SU-DHL-6 (cell line): ENCODE measurements at regions not wholly inside any gene's neighbourhood (a gene's known extent, or its start where the extent isn't known, plus 50 kb on each side); places are given as distances from the start of the nearest gene placed in this dataset.

ENCODE experiments used
- H2AFZ ChIP-seq: fragments of 200-600 bp; sonication (generic); 2 replicates; pipeline ENCODE4 v1.6.1; 2014; ENCODE audit warnings: low read depth, mild to moderate bottlenecking, moderate library complexity, mixed read lengths, antibody characterized with exemption, low read length; ENCODE audit not compliant: severe bottlenecking
- H3F3A ChIP-seq: fragments of 200-600 bp; shearing (Covaris generic); 2 replicates; pipeline ENCODE4 v1.6.0; 2016; ENCODE audit warnings: antibody characterized with exemption, mild to moderate bottlenecking; ENCODE audit not compliant: insufficient read depth
- H3K27ac ChIP-seq: fragments of 200-600 bp; sonication (generic); 2 replicates; pipeline ENCODE4 v1.5.1; 2016; ENCODE audit warnings: low read depth, mild to moderate bottlenecking, low read length, moderate library complexity, mixed read lengths
- H3K27me3 ChIP-seq: fragments of 200-600 bp; sonication (generic), shearing (Covaris generic); 2 replicates; pipeline ENCODE4 v1.6.0; 2014; ENCODE audit warnings: mild to moderate bottlenecking, low read length
- H3K36me3 ChIP-seq: fragments of 200-600 bp; sonication (generic); 2 replicates; pipeline ENCODE4 v1.6.1; 2014; ENCODE audit warnings: mild to moderate bottlenecking, low read length, mixed read lengths
- H3K4me2 ChIP-seq: fragments of 300-600, 200-600 bp; shearing (Covaris generic), sonication (generic); 2 replicates; pipeline ENCODE4 v1.6.0; 2014; ENCODE audit warnings: low read length, low read depth, mild to moderate bottlenecking; ENCODE audit not compliant: poor library complexity, severe bottlenecking
- H3K4me3 ChIP-seq: fragments of 200-600 bp; sonication (generic); 2 replicates; pipeline ENCODE4 v1.5.1; 2014; ENCODE audit warnings: antibody characterized with exemption, low read length, mild to moderate bottlenecking, mixed read lengths; ENCODE audit not compliant: insufficient read depth, poor library complexity, severe bottlenecking
- H3K79me2 ChIP-seq: fragments of 200-600 bp; sonication (generic); 2 replicates; pipeline ENCODE4 v1.6.1; 2014; ENCODE audit warnings: mild to moderate bottlenecking, low read length, moderate library complexity; ENCODE audit not compliant: insufficient read depth
- H3K9ac ChIP-seq: fragments of 200-600 bp; sonication (generic); 2 replicates; pipeline ENCODE4 v1.7.0; 2014; ENCODE audit warnings: mild to moderate bottlenecking, low read length
- H3K9me2 ChIP-seq: fragments of 200-600 bp; sonication (generic); replicated peaks from 2 replicates; pipeline ENCODE4 v1.6.1; 2014; ENCODE audit warnings: low read length; ENCODE audit not compliant: insufficient read depth
- H3K9me3 ChIP-seq: fragments of 200-600 bp; sonication (generic); 2 replicates; pipeline ENCODE4 v1.6.1; 2014; ENCODE audit warnings: low read length, mixed read lengths; ENCODE audit not compliant: insufficient read depth
- H4K20me1 ChIP-seq: fragments of 200-600 bp; sonication (generic); 2 replicates; pipeline ENCODE4 v1.6.1; 2014; ENCODE audit warnings: low read depth, mild to moderate bottlenecking, antibody characterized with exemption, low read length, moderate library complexity, mixed read lengths
- CTCF ChIP-seq: fragments of 200-600 bp; sonication (generic); IDR thresholded peaks from one replicate; pipeline ENCODE4 v1.5.1; 2017; ENCODE audit warnings: antibody characterized with exemption, mild to moderate bottlenecking, low read length, moderate library complexity; ENCODE audit not compliant: insufficient read depth, poor library complexity, severe bottlenecking
- EZH2phosphoT487 ChIP-seq: fragments of 200-600 bp; sonication (generic), shearing (Covaris generic); conservative IDR thresholded peaks from 2 replicates; pipeline ENCODE4 v1.6.1; 2018; ENCODE audit warnings: mild to moderate bottlenecking, antibody characterized with exemption, low read length, moderate library complexity, mixed read lengths

GRCh38 chr18:73947180-73947921 lies 200.3 kb downstream of the FBXO15 start:
- H3K79me2 ChIP-seq, result no peaks in the 10 kb centered on the region
- H3K27ac ChIP-seq, result no peak overlapping the region
- no peaks in the 10 kb centered on the region for H3K9me3 ChIP-seq
- H2AFZ ChIP-seq, result no peak overlapping the region
- no peaks in the 10 kb centered on the region for H3K27me3 ChIP-seq
- no peaks in the 10 kb centered on the region for H3F3A ChIP-seq
- H3K4me3 ChIP-seq, result no peak overlapping the region
- no peak overlapping the region for H3K4me2 ChIP-seq
- no peaks in the 10 kb centered on the region for H4K20me1 ChIP-seq
- no peaks in the 10 kb centered on the region for H3K9me2 ChIP-seq
- H3K36me3 ChIP-seq, result no peaks in the 10 kb centered on the region
- H3K9ac ChIP-seq, result no peak overlapping the region
- no peak for TF ChIP-seq CTCF
- TF ChIP-seq EZH2phosphoT487, result no peak

GRCh38 chr18:73945130-73945792 lies 202.4 kb downstream of the FBXO15 start:
- Histone ChIP-seq H3K27me3 (no peaks in the 10 kb centered on the region), H2AFZ (no peak overlapping the region), H3K79me2 (no peaks in the 10 kb centered on the region)

DNA sequence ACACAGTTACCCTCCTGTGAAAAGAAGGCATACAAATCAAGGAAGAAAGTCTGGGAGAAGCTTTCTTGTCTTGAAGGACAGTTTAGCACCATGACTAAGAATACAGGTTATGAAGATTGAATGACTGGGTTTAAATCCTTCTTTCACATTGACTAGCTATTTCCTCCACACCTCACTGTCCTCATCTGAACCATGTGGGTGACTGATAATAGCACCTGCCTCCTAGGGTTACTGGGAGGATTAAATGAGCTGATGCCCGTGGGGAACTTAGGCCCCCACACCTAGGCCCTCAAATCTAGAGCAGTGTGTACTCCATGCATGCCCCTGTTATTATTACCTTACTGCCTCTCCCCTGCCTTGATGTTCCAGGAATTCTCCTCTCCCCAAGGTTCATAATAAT lies 202.9 kb downstream of the FBXO15 start:
- Histone ChIP-seq H3K9me2 (no peaks in the 10 kb centered on the region), H3K4me2 (no peak overlapping the region), H3K79me2 (no peaks in the 10 kb centered on the region), H4K20me1 (no peaks in the 10 kb centered on the region), H3K27ac (no peak overlapping the region), H3K9ac (no peak overlapping the region), H2AFZ (no peak overlapping the region), H3K36me3 (no peaks in the 10 kb centered on the region), H3K4me3 (no peak overlapping the region), H3F3A (no peaks in the 10 kb centered on the region), H3K27me3 (no peaks in the 10 kb centered on the region), H3K9me3 (no peaks in the 10 kb centered on the region)
- TF ChIP-seq EZH2phosphoT487 (no peak), CTCF (no peak)

More at GRCh38 chr18:73945130-73945792, 202.4 kb downstream of the FBXO15 start:
- Histone ChIP-seq H4K20me1 (no peaks in the 10 kb centered on the region), H3K9me3 (no peaks in the 10 kb centered on the region), H3K4me3 (no peak overlapping the region), H3K36me3 (no peaks in the 10 kb centered on the region), H3K27ac (no peak overlapping the region), H3K9me2 (no peaks in the 10 kb centered on the region), H3F3A (no peaks in the 10 kb centered on the region), H3K9ac (no peak overlapping the region), H3K4me2 (no peak overlapping the region)
- TF ChIP-seq CTCF (no peak), EZH2phosphoT487 (no peak)
